Right renal cortex interstitium (tissue), 3 donors: ENCODE measurements at regions not wholly inside any gene's neighbourhood (a gene's known extent, or its start where the extent isn't known, plus 50 kb on each side); places are given as distances from the start of the nearest gene placed in this dataset.
"Not testable (repeated sequence)": the region's sequence is repeated elsewhere in the genome, so short reads cannot be mapped to it uniquely, and the experiment has no call there.

Source experiments
- DNase-seq, 3 donors: peaks; one replicate each; pipeline ENCODE4 v3.0.0-alpha.2; 2013; ENCODE audit warnings: low read depth in 3 of 3, low spot score in 2 of 3

DNA sequence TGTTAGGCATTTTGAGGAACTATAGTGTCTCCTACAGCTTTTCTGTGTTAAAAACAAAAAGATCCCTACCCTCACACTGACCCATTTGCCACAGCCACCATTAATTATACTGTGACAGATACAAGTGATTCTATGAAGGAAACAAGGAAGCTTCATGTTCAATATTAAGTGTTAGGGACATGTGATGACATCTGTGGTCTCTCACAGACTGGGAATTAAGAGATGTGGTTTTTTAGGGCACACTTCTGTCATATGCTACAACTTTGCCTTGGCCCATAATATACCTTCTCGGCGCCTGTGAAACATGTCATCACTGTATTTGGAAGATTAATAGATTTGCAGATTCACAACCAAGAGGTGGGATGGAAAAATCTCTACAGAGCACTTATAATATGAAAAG lies 102.9 kb upstream of the TCF21 start:
- DNase-seq = no peak

GRCh38 chr6:133787122-133787521 lies 101.8 kb upstream of the TCF21 start:
- no peak for DNase-seq

DNA sequence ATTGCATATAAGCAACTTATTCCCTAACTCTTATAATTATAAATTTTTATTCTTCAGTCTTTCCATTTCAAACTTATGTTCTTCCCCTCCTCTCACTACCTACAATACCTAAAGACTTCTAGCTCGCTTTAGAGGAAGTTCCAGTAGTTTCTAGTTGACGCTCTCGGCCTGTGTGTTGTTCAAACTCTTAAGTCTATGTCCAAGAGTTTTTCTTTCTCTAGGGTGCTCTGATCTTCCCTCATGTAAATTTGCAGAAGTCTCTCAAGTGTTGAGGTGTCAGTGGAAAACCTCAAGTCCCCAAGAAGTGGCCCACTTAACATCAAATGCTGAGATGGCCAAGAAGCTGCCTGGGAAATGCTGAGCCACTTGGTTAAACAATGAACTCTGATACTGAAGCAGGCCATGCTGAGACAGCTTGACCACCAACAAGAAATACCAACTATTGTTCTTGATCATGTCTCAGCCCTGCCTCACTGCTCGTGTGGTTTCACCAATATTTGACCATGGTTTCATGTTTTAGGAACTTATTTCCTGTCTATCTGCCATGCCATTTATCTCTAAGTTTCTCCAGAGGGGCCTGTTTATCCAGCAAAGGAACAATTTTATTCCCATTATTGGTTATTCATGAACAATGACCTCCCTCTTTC lies 100.9 kb upstream of the TCF21 start:
- DNase-seq = no peak

DNA sequence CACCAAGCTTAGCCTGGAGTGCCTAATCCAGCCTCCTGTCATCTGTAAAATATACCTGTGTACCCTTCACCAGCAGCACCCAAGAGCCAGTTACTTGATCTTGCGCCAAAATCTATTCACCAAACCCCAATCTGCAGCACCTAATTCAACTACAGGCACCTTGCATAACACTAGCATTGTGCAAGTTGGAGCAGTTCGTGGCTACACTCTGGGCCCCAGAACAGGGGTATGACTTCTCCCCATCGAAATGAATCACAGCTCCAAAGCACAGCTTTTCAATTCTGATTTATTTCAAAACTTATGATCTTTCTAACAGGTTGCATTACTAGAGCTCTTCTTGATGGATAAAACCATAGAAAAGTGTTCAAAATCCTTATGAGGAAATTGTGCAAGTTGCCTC lies 100.4 kb upstream of the TCF21 start:
- no peak for DNase-seq

- not testable (repeated sequence) for DNase-seq
These were observed 99.5 kb upstream of the TCF21 start for GRCh38 chr6:133789449-133789848.

DNA sequence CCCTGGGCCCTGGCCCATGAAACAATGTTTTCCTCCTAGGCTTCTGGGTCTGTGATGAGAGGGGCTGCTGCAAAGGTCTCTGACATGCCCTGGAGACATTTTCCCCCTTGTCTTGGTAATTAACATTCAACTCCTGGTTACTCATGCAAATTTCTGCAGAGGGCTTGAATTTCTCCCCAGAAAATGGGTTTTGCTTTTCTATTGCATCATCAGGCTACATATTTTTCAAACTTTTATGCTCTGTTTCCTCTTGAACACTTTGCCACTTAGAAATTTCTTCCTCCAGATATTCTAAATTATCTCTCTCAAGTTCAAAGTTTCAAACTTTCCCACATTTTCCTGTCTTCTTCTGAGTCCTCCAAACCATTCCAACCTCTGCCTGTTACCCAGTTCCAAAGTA lies 98.2 kb upstream of the TCF21 start:
- DNase-seq = not testable (repeated sequence)

- DNase-seq = not testable (repeated sequence)
These were observed 93.9 kb upstream of the TCF21 start for GRCh38 chr6:133795051-133795450.

DNA sequence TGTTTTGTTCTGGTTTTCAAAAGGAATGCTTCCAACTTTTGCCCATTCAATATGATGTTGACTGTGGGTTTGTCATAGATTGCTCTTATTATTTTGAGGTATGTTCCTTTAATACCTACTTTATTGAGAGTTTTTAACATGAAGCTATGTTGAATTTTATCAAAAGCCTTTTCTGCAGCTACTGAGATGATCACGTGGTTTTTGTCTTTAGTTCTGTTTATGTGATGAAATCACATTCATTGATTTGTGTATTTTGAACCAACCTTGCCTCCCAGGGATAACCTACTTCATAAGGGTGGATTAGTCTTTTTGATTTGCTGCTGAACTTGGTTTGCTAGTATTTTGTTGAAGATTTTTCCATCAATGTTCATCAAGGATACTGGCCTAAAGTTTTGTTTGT lies 92.7 kb upstream of the TCF21 start:
- no peak for DNase-seq

DNA sequence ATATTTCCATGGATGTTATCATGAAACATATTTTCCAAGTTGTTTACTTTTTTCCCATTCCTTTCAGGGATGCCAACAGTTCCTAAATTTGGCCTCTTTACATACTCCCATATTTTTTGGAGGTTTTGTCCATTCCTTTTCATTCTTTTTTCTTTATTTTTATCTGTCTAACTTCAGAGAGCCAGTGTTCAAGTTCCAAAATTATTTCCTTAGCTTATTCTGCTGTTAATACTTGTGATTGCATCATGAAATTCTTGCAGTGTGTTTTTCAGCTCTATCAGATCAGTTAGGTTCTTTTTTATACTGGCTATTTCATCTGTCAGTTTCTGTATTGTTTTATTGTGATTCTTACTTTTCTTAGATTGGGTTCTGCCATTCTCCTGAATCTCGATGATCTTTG lies 89.9 kb upstream of the TCF21 start:
- no peak for DNase-seq

- DNase-seq = no peak
These were observed 86.1 kb upstream of the TCF21 start for GRCh38 chr6:133802861-133803260.

DNA sequence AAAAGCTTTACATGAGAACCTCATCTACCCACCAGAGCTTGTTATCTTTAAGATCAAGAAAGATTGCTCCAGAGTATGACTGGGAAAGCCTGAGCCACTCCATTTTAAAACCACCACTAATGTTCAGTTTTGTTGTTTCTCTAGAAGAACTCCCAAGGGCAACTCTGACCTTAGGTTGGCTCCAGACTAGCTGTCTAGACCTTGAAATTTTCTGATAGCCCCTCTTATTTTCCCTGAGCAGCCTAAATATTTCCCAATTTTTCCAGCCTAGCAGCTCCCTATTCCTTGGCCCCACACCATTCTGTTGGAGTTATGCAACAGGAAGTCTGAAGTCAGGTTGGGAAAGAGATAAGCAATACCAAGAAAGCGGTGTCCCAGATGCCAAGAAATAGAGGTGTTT lies 84.6 kb upstream of the TCF21 start:
- DNase-seq = no peak

- no peak for DNase-seq
These were observed 83.0 kb upstream of the TCF21 start for GRCh38 chr6:133805876-133806275.

- DNase-seq = no peak
These were observed 82.4 kb upstream of the TCF21 start for GRCh38 chr6:133806382-133807140.

DNA sequence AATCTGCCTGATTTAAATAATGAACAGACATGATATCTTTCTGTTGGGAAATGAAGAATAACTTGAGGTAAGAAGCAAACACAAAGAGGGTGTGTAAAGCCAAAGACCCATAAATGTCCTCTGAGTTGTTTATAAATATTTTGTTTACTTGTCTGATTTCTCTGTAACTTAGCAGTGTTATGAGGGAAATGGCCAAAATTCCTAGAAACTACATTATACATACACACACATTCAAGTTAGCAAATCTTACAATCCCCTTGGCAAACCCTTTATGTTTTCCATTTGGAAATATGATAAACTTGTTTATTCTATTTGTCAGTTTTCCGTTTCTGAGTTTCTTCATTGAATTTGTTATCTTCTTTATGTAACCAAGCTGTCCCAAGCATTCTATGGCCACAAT lies 81.4 kb upstream of the TCF21 start:
- DNase-seq = no peak

DNA sequence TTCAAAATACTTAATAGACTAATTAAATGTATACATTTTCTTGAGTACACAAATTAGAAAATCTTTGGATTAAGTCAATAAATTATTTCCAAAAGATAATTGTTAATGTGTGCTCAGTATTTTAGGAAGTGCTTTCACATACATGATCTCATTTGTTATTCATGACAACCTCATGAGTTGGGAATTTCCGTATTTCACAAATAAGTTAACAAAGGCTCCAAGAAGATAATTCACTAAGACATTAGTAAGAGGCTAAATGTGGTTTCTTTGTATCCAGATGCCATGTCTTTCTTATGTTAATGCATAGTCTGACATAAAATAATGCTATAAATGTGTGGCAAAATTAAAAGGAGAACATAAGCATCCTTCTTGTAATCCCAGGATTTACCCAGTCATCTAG lies 79.5 kb upstream of the TCF21 start:
- no peak for DNase-seq

GRCh38 chr6:133811557-133811956 lies 77.4 kb upstream of the TCF21 start:
- no peak for DNase-seq

DNA sequence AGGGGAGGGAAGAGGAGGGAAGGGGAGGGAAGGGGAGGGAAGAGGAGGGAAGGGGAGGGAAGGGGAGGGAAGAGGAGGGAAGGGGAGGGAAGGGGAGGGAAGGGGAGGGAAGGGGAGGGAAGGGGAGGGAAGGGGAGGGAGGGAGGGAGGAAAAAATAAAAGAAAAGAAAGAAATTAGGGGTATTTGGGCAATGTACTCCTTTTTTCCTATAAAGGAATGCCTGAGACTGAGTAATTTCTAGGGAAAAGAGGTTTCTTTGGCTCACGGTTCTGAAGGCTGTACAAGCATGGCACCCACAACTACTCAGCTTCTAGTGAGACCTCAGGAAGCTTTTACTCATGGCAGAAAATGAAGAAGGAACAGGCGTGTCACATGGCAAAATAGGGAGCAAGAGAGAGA lies 76.5 kb upstream of the TCF21 start:
- not testable (repeated sequence) for DNase-seq

DNA sequence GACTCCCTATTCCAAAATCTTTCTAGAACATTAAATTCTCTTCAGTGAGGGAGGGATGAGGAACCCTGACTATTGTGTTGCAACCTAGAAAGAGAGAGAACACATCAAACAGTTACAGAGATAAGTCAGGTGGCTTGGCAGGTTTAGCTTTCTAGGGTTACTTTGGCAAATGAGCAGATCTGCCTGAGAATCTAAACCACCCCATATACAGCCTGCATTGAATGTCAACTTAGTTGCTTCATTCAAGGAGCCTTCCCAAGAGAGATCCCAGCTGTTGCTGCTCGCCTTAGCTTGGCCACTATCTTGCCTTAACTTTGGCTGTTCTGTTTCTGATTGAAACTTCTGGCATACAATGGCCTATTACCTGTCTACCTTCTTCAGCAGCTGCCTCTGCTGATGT lies 74.7 kb upstream of the TCF21 start:
- no peak for DNase-seq

GRCh38 chr6:133814797-133815196 lies 74.1 kb upstream of the TCF21 start:
- no peak for DNase-seq

DNA sequence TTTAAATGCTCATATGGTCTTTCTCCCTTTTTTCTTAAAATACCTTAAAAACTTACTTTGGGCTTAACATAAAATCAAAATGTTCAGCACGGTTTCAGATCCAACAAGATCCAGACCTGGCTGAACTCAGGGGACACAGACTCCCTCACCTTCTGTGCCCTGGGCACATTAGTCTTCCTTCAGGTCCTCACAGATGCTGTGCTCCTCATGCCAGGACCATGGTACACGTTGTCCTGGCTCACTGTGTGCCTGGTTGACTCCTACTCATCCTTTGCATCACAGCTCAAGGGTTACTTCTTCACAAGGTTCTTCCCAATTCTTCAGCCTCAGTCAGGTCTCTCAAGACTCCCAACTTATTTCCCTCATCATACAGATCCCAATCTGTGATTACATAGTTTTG lies 73.6 kb upstream of the TCF21 start:
- DNase-seq = no peak

DNA sequence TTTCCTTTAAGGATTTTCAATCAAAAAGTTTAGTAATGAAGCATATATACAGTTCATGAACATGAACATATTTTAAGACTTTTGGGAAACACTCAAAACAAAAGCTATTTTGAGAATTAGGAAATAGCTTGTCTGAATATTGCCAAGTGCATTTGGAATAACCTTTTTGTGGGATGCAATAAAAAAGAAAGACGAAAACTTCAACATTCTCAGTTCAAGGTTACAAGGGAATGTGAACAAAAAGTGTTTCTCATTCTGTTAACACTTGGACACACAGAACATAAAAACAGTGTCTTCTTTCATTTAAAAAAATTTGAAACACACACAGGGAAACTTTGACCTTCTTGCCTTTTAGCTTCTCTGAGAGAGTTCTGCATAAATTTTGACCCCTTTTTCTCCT lies 72.7 kb upstream of the TCF21 start:
- DNase-seq = no peak

DNA sequence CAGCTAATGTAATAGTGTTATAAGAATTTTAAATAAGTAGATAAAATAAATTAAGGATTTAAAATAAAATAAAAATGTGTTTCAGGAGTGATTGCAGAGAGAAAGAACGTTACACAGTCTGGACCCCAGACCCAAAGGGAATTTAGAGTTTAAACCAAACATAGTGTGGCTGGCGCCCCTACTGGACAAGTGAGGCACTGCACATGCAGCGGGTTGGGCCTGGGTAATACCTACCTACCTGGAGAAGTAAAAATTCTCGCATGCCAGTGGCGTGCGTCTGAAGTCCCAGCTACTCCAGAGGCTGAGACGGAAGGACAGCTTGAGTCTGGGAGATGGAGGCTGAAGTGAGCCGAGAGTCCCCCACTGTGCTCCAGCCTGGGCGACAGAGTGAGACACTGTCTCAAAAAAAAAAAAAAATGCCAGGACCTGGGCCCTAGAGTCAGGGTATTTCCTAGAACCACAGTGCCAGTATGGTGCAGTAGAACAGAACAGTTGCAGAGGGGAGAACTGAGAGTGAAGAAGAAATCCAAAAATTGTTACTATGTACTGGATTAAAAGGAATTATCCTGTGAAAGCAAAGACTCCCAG lies 71.4 kb upstream of the TCF21 start:
- DNase-seq = no peak
